K562 (cell line): ENCODE measurements at regions not wholly inside any gene's neighbourhood (a gene's known extent, or its start where the extent isn't known, plus 50 kb on each side); places are given as distances from the start of the nearest gene placed in this dataset.

Experiments used
- ATAC-seq: fragments of 200-7000 bp; cut with Tn5 transposase; 3 replicates; pipeline ENCODE4 v1.9.1; 2020; ENCODE audit warnings: moderate library complexity
- BruUV-seq: library from RNA; stranded (reverse); fragments of 400-500 nt; replicated peaks from 2 replicates; lab custom pipeline; 2021; lab: Mats Ljungman, UMichigan
- CTCF ChIA-PET: fragments of 300-600 bp; formaldehyde crosslinking; extraction: SDS; loops from one replicate; lab custom pipeline; 2021; ENCODE audit warnings: low intra/inter-chr PET ratio; lab: Yijun Ruan, JAX
- POLR2A ChIA-PET: fragments of 300-600, 350-650 bp; sonication (Branson Sonifier 250); formaldehyde crosslinking; extraction: SDS; loops from one replicate; lab custom pipeline; 2021; ENCODE audit warnings: antibody characterized with exemption, inconsistent platforms; lab: Yijun Ruan, JAX
- DNase-seq, 4 experiments: peaks; one replicate each; pipeline versions ENCODE4 v3.0.0 to v3.0.0-alpha.2; 2011 to 2018; ENCODE audit warnings: low spot score in 3 of 4, mixed read lengths in 3 of 4; ENCODE audit errors: extremely low read depth in 1 of 4
- FAIRE-seq: peaks from 2 replicates; lab custom pipeline; 2011; peaks lifted over from hg19 to GRCh38; lab: Jason Lieb, UNC
- H2AFZ ChIP-seq: 2 replicates; pipeline ENCODE4 v1.6.0; 2011; ENCODE audit warnings: low read depth, low read length, control low read depth, inconsistent platforms
- H3K27ac ChIP-seq: fragments of 200-600 bp; 3 replicates; pipeline ENCODE4 v1.8.0; 2011; ENCODE audit warnings: low read depth, mild to moderate bottlenecking, control low read depth, inconsistent platforms, low read length, moderate library complexity, mixed read lengths; ENCODE audit errors: extremely low read depth
- H3K27me3 ChIP-seq, 2 experiments: fragments of 300-600 bp in 1 of 2; 2 replicates in 1 of 2; 3 replicates in 1 of 2; pipeline versions ENCODE4 v1.6.0 to v1.8.0; 2011; ENCODE audit warnings: inconsistent platforms in 2 of 2, low read length in 2 of 2, mild to moderate bottlenecking in 1 of 2, mixed read lengths in 1 of 2, moderate library complexity in 1 of 2; ENCODE audit not compliant: control insufficient read depth in 2 of 2, insufficient read depth in 2 of 2
- H3K36me3 ChIP-seq: fragments of 300-600 bp; 3 replicates; pipeline ENCODE4 v1.8.0; 2011; ENCODE audit warnings: mild to moderate bottlenecking, low read length, inconsistent platforms; ENCODE audit not compliant: control insufficient read depth, insufficient read depth
- H3K4me1 ChIP-seq, 2 experiments: fragments of 200-600 bp in 1 of 2; replicated peaks in 1 of 2; 2 replicates in 1 of 2; 3 replicates in 1 of 2; pipeline versions ENCODE4 v1.5.1 to v1.8.0; 2011; ENCODE audit warnings: inconsistent platforms in 2 of 2, low read length in 2 of 2, mild to moderate bottlenecking in 1 of 2, mixed read lengths in 1 of 2, moderate library complexity in 1 of 2; ENCODE audit not compliant: control insufficient read depth in 2 of 2, insufficient read depth in 2 of 2
- H3K4me2 ChIP-seq: 2 replicates; pipeline ENCODE4 v1.6.1; 2011; ENCODE audit warnings: low read length, control low read depth, inconsistent platforms, mixed read lengths; ENCODE audit not compliant: insufficient read depth
- H3K4me3 ChIP-seq: fragments of 200-600 bp; sonication (generic), shearing (Covaris generic); 2 replicates; pipeline ENCODE4 v1.5.1; 2016; ENCODE audit warnings: control low read depth, inconsistent platforms
- H3K79me2 ChIP-seq: fragments of 200-600 bp; 3 replicates; pipeline ENCODE4 v1.8.0; 2011; ENCODE audit warnings: low read length, inconsistent platforms; ENCODE audit not compliant: control insufficient read depth, insufficient read depth
- H3K9ac ChIP-seq, 2 experiments: 2 replicates each; pipeline versions ENCODE4 v1.6.0 to v1.6.1; 2011; ENCODE audit warnings: low read depth in 2 of 2, low read length in 2 of 2, control low read depth in 1 of 2, inconsistent platforms in 1 of 2, mild to moderate bottlenecking in 1 of 2, mixed read lengths in 1 of 2; ENCODE audit not compliant: insufficient read depth in 1 of 2
- H3K9me1 ChIP-seq: one replicate; pipeline ENCODE4 v1.6.0; 2011; ENCODE audit warnings: inconsistent platforms, mild to moderate bottlenecking, low read length, moderate library complexity; ENCODE audit not compliant: control insufficient read depth, insufficient read depth
- H3K9me3 ChIP-seq: replicated peaks from 2 replicates; pipeline ENCODE4 v1.5.1; 2011; ENCODE audit warnings: low read depth, low read length, inconsistent platforms; ENCODE audit not compliant: control insufficient read depth, insufficient read depth
- H4K20me1 ChIP-seq: replicated peaks from 2 replicates; pipeline ENCODE4 v1.6.1; 2011; ENCODE audit warnings: low read length, inconsistent platforms, mixed read lengths; ENCODE audit not compliant: control insufficient read depth, insufficient read depth
- MTA2 ChIP-seq: fragments of 450-650 bp; IDR thresholded peaks from 2 replicates; pipeline ENCODE4 v1.6.1; 2016; ENCODE audit warnings: low read depth
- NRF1 ChIP-seq, 2 experiments: fragments of 450-650 bp; IDR thresholded peaks in 1 of 2; conservative IDR thresholded peaks in 1 of 2; 2 replicates each; pipeline ENCODE4 v1.6.1; 2014; ENCODE audit warnings: mild to moderate bottlenecking in 2 of 2
- ZFP30 ChIP-seq: fragments of 250-450 bp; sonication (Bioruptor Pico); IDR thresholded peaks from 2 replicates; pipeline ENCODE4 v1.8.0; 2022; ENCODE audit warnings: moderate library complexity, mild to moderate bottlenecking, inconsistent platforms, borderline replicate concordance
- ZNF197 ChIP-seq: fragments of 200-800 bp; sonication (Bioruptor generic); IDR thresholded peaks from 2 replicates; pipeline ENCODE4 v1.6.1; 2016; ENCODE audit warnings: low read depth, missing genetic modification characterization, missing compliant biosample characterization
- WGBS: fragments of 100-300 bp; shearing (Covaris generic); methylation state at CpG from one replicate; pipeline ENCODE4 v1.1.6; 2016; ENCODE audit warnings: low coverage, mixed read lengths; ENCODE audit not compliant: insufficient coverage; ENCODE audit errors: missing lambda C conversion rate; 5-methylcytosine and 5-hydroxymethylcytosine counted together
- in situ Hi-C: fragments of 300-500 bp; cut with MboI; formaldehyde crosslinking; loops from 4 replicates; pipeline ENCODE4 v1.15.0; 2018; ENCODE audit warnings: inconsistent platforms, mixed read lengths
- intact Hi-C: fragments of 100-400 bp; cut with micrococcal nuclease; formaldehyde crosslinking; loops from 2 replicates; pipeline ENCODE4 v1.14.2; 2022
- TF ChIP-seq, protein P1 (sequence below): IDR thresholded peaks from 2 replicates; pipeline ENCODE4 v1.6.1; 2011; ENCODE audit not compliant: insufficient read length; ENCODE audit errors: extremely low read depth

DNA sequence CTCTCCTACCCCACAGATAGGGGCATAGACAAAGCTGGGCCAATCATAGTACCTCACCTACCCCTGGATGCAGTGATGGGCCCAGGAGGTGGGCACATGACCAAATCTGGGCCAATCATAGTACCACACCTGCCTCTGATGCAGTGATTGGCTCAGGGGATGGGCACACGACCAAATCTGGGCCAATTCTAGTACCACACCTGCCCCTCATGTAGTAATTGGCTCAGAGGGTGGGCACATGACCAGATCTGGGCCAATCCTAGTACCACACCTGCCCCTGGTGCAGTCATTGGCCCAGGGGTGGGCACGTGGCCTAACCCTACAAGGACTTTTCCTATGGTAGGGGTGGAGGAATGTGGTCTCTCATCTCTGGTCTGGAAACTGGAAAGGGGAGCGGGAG lies 56.9 kb upstream of the MEF2A start (continued):
- TF ChIP-seq ZNF197 (CRISPR knock-in tag) = no peak
- TF ChIP-seq, protein P1, sequence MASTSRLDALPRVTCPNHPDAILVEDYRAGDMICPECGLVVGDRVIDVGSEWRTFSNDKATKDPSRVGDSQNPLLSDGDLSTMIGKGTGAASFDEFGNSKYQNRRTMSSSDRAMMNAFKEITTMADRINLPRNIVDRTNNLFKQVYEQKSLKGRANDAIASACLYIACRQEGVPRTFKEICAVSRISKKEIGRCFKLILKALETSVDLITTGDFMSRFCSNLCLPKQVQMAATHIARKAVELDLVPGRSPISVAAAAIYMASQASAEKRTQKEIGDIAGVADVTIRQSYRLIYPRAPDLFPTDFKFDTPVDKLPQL = no peak
- no peak for TF ChIP-seq MTA2

GRCh38 chr15:99509686-99510461 lies 55.9 kb upstream of the MEF2A start:
- no peak overlapping the region for H3K4me2 ChIP-seq

More at GRCh38 chr15:99509686-99510461, 55.9 kb upstream of the MEF2A start:
- Histone ChIP-seq H3K27ac (no peak overlapping the region), H3K27me3 (peaks cover 17 to 39% of the 10 kb centered on the region in 2 experiments), H3K9me1 (no peaks in the 10 kb centered on the region), H2AFZ (no peak overlapping the region), H4K20me1 (no peaks in the 10 kb centered on the region; the same call in 1 of the 2 replicates), H3K79me2 (no peaks in the 10 kb centered on the region), H3K36me3 (no peaks in the 10 kb centered on the region), H3K4me1 (peaks cover 4 to 7% of the 10 kb centered on the region in 2 experiments; a peak in 3 of 5 replicates), H3K9ac (no peak overlapping the region), H3K9me3 (no peaks in the 10 kb centered on the region), H3K4me3 (no peak overlapping the region)
- ATAC-seq = no peak
- no peak for FAIRE-seq
- in situ Hi-C loops = no loop called here
- CTCF ChIA-PET = no interaction called here
- no peak for TF ChIP-seq ZFP30
- peak; percentile 30 to 37; a peak in 2 of 4 replicates for TF ChIP-seq NRF1 (conservative IDR thresholded peaks at IDR 0.05 in 1 of 2, IDR thresholded peaks at IDR 0.05 in 1 of 2)
- POLR2A ChIA-PET = no interaction called here
- intact Hi-C loops = loop anchor here (10.0 kb wide), 1 partner anchor 195 kb away; no protein-coding TSS in a partner anchor
- WGBS = 17% methylated on average over 7 of the region's 7 CpGs
- DNase-seq = no peak
- no TSS peak for BruUV-seq
